ENCODE measurements at regions not wholly inside any gene's neighbourhood (a gene's known extent, or its start where the extent isn't known, plus 50 kb on each side); places are given as distances from the start of the nearest gene placed in this dataset.

DNA sequence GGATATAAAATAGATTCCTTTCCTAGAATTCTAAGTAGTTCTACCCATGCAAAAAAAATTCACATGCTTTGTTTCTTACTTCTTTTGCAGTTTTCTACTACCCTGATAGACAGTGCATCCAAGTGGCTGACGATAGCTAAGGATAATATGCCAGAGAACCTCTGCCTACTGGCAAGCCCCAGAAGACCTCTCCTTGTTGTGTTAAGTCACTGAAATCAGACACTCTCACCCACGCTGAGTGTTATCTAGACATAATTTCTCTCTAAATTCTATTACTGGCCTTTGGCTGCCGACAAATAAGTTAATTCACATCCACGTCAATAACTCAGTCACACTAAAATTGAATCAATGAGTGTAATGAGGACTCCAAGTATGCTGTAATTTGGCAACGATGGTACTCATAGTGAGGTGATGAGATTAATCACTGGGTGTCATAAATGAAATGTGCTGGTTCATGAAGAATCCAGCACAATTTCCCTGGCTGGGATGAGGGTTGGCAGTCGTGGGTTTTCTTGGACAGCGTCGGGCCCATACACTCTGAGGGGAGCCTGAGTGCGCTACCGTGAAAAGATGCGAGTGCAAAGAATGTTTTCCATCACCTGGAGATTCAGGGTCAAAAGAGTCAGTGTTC lies 354.8 kb upstream of the TMEM132C start:
- TF ChIP-seq, protein P1, sequence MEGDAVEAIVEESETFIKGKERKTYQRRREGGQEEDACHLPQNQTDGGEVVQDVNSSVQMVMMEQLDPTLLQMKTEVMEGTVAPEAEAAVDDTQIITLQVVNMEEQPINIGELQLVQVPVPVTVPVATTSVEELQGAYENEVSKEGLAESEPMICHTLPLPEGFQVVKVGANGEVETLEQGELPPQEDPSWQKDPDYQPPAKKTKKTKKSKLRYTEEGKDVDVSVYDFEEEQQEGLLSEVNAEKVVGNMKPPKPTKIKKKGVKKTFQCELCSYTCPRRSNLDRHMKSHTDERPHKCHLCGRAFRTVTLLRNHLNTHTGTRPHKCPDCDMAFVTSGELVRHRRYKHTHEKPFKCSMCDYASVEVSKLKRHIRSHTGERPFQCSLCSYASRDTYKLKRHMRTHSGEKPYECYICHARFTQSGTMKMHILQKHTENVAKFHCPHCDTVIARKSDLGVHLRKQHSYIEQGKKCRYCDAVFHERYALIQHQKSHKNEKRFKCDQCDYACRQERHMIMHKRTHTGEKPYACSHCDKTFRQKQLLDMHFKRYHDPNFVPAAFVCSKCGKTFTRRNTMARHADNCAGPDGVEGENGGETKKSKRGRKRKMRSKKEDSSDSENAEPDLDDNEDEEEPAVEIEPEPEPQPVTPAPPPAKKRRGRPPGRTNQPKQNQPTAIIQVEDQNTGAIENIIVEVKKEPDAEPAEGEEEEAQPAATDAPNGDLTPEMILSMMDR (IDR thresholded peaks at IDR 0.05; ENCODE audit: poor library complexity, severe bottlenecking): no peak
- TF ChIP-seq EP300 (conservative IDR thresholded peaks at IDR 0.05; ENCODE audit: poor library complexity, severe bottlenecking): no peak
- no peak for TF ChIP-seq EZH2 (IDR thresholded peaks at IDR 0.05; ENCODE audit: borderline replicate concordance, insufficient read depth, low read length, poor library complexity, severe bottlenecking)
- TF ChIP-seq MXI1 (conservative IDR thresholded peaks at IDR 0.05; ENCODE audit: poor library complexity, severe bottlenecking): no peak
- TF ChIP-seq SMC3 (conservative IDR thresholded peaks at IDR 0.05; ENCODE audit: poor library complexity): no peak
- TF ChIP-seq TAF1 (IDR thresholded peaks at IDR 0.05; ENCODE audit: low read depth): no peak
- TF ChIP-seq RAD21 (conservative IDR thresholded peaks at IDR 0.05): no peak
- no peak for TF ChIP-seq POLR2AphosphoS5 (IDR thresholded peaks at IDR 0.05)
- TF ChIP-seq, protein P2, sequence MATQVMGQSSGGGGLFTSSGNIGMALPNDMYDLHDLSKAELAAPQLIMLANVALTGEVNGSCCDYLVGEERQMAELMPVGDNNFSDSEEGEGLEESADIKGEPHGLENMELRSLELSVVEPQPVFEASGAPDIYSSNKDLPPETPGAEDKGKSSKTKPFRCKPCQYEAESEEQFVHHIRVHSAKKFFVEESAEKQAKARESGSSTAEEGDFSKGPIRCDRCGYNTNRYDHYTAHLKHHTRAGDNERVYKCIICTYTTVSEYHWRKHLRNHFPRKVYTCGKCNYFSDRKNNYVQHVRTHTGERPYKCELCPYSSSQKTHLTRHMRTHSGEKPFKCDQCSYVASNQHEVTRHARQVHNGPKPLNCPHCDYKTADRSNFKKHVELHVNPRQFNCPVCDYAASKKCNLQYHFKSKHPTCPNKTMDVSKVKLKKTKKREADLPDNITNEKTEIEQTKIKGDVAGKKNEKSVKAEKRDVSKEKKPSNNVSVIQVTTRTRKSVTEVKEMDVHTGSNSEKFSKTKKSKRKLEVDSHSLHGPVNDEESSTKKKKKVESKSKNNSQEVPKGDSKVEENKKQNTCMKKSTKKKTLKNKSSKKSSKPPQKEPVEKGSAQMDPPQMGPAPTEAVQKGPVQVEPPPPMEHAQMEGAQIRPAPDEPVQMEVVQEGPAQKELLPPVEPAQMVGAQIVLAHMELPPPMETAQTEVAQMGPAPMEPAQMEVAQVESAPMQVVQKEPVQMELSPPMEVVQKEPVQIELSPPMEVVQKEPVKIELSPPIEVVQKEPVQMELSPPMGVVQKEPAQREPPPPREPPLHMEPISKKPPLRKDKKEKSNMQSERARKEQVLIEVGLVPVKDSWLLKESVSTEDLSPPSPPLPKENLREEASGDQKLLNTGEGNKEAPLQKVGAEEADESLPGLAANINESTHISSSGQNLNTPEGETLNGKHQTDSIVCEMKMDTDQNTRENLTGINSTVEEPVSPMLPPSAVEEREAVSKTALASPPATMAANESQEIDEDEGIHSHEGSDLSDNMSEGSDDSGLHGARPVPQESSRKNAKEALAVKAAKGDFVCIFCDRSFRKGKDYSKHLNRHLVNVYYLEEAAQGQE (IDR thresholded peaks at IDR 0.05; ENCODE audit: borderline replicate concordance): no peak
